NCI-H460 (cell line): ENCODE measurements at regions not wholly inside any gene's neighbourhood (a gene's known extent, or its start where the extent isn't known, plus 50 kb on each side); places are given as distances from the start of the nearest gene placed in this dataset.

ENCODE experiments used
- DNase-seq: peaks from one replicate; pipeline ENCODE4 v3.0.0-alpha.2; 2016; ENCODE audit warnings: low read depth; ENCODE audit errors: extremely low read depth

GRCh38 chr4:35689870-35690269, 554.4 kb downstream of the ARAP2 start:
- no peak for DNase-seq

GRCh38 chr4:35690271-35690670, 554.0 kb downstream of the ARAP2 start:
- DNase-seq, result no peak

DNA sequence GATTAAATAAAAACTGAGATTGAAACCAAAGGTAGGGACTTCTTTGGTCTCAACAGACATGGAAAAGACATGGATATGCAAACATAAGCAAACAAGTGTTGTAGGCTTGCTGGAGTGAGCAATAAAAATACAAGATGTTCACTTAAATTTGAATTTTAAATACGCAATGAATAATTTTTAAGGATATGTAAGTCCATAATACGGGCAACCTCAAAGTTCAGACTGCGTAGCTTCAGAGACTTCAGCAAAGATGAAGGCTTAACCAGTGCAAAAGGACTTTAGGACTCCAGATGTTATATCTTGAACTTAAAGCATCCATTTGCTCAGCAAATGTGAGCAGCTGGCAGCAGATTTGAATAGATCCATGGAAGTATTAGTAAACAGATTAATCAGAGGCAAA, 549.3 kb downstream of the ARAP2 start:
- DNase-seq, result no peak

DNA sequence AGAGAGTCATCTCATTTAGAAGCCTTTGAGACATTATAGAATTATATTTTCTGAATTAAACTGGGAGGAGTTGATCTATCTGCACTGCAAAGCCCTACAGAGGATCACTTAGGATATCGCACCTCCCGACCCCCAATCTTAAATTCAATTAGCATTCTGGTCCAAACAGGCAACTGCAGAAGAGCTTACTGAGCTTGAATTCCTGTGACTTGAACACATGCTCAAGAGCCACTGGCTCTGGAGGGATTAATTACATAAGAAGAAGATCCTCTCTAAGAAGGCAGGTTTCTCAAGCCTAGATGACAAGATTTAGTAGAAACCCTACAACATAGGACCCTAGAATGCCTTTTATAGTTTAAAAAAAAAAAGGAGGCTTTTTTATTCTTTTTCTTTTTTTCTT, 548.9 kb downstream of the ARAP2 start:
- DNase-seq, result no peak

DNA sequence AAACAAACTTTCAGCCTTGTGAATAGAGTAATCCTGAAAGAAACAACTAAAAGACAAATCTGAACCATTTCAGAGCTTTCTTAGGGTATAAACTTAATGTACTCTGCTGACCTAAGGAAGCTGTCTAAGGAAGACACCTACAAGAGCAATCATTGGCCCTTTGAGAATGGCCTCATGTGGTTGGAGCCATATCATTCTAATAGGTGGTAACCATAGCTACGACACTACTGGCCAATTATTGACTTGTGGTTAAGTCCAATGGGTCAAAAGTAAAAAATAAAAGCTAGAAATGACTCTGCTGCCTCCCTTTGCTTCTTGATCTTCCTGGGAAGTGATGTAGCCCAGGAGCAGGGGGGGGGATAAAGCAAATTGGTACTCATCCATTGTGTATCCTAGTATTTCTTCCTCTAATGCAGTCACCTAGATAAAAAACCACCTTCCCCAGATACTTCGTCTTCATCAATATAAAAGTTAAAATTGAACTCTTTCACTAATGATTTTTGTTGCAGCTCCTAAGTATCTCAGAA, 547.0 kb downstream of the ARAP2 start:
- DNase-seq, result no peak

GRCh38 chr4:35700663-35701062, 543.7 kb downstream of the ARAP2 start:
- no peak for DNase-seq

GRCh38 chr4:35709080-35709479, 535.2 kb downstream of the ARAP2 start:
- no peak for DNase-seq

GRCh38 chr4:35710343-35710742, 534.0 kb downstream of the ARAP2 start:
- DNase-seq, result no peak

GRCh38 chr4:35711127-35711526, 533.2 kb downstream of the ARAP2 start:
- DNase-seq, result no peak

- no peak for DNase-seq
Observed at GRCh38 chr4:35723973-35724372, 520.3 kb downstream of the ARAP2 start.

- DNase-seq, result no peak
Observed at GRCh38 chr4:35725131-35725530, 519.2 kb downstream of the ARAP2 start.

DNA sequence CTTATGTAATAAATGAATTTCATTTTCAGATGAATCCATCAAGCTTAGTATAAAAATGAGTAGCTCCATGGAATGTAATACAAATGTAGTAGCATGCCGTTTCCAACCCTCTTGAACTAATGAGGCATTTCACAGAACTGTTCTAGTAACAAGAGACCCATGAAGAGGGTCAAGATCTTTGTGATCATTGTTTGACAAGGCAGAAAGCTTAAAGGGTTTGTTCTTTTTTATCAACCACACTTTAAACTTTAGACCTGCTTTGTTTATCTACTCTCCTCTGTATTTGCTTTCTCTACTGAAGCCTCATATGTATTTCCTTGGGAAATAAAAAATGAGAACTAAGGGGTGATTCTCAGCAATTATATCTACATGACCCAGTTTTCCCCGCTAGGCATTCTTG, 513.9 kb downstream of the ARAP2 start:
- no peak for DNase-seq

GRCh38 chr4:35734381-35735098, 509.8 kb downstream of the ARAP2 start:
- DNase-seq, result no peak

GRCh38 chr4:35739308-35739707, 505.0 kb downstream of the ARAP2 start:
- no peak for DNase-seq

DNA sequence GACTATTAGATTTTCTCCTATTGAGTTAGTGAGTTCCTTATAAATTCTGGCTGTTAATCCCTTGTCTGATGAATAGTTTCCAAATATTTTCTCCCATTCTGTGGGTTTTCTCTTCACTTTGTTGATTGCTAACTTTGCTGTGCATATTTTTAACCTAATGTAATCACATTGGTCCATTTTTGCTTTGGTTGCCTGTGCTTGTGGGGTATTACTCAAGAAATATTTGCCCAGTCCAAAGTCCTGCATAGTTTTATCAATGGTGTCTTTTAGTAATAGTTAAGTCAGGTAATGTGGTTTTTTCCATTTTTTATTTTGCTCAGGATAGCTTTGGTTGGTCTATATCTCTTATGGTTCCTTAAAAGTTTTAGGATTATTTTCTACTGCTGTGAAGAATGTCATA, 490.3 kb downstream of the ARAP2 start:
- DNase-seq, result no peak

- no peak for DNase-seq
Observed at GRCh38 chr4:35757836-35758235, 486.5 kb downstream of the ARAP2 start.

DNA sequence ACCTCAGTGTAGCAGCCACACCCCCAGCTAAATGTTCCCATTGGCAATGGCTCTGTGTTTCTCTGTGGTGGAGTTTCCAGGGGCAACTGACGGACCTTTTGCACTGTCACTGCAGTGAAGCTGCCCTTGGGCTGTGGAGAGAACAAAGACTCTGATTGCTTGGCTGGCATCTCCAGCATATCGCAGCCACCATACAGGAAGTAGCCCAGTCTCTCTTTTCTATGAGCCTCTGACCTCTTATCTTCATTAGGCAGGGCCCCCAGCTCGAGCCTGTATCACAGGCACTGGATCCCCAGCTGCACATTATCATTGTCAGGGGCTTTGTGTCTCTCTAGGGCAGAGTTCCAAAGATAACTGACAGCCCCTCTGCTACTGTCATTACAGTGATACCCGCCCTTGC, 483.5 kb downstream of the ARAP2 start:
- DNase-seq, result no peak

GRCh38 chr4:35771571-35771970, 472.7 kb downstream of the ARAP2 start:
- no peak for DNase-seq

GRCh38 chr4:35772291-35772690, 472.0 kb downstream of the ARAP2 start:
- DNase-seq, result no peak

DNA sequence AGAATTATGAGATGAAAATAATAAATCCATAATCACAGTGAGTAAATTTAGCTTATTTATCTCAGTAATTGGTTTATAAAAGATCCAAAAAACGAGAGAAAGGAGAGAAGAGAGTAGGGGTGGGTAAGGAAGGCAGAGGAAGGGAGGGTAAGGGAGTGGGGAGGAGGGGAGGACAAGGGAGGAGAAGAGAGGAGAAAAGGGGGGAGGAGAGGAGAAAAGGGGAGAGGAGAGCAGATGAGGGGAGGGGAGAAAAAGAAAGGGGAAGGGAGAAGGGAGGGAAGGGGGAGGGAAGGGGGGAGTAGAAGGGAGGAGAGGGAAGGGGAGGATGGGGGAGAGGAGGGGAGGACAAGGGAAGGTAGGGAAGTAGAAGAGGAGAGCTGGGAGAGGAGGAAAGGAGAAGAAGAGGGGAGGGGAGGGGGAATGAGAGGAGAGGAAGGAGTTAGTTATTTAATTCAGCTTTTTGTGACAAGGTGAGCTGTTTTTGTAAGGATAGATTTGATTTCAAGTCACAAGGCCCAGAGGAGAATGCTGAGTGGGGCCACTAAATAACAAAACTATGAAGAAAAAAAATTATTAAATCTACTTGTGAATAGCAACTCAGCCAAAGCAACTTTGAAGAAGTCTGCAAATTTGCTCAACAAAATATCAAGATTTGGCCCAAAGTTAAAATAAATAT, 454.3 kb downstream of the ARAP2 start:
- DNase-seq, result no peak

DNA sequence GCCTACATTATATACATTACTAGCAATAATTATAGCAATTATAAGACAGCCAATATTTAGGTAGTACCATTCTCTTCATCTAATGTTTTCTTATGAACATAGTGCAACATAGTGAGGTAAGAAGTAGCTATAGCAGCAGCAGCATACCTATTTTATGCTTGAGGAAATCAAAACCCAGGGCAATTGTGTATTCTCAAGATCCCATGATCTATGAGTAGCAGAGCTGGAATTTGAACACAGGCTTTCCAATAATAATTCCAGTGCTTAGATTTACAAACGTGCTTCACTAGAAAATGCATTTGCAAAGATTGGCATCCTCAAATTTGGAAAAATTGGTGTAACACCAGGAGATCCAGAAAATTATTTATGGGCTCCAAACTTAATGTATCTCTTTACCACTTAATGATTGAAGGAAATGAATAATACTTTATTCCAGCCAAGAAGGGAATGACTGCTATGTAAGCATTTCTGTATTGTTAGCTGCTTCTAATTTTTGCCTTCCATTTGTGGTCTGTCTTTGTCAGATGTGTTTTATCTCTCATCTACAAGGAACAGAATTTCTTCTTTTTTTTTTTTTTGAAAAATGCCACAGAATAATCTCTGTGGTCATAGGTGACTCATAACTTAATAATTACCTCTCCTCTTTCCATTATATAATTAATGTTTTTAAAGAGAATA, 451.1 kb downstream of the ARAP2 start:
- DNase-seq, result no peak

DNA sequence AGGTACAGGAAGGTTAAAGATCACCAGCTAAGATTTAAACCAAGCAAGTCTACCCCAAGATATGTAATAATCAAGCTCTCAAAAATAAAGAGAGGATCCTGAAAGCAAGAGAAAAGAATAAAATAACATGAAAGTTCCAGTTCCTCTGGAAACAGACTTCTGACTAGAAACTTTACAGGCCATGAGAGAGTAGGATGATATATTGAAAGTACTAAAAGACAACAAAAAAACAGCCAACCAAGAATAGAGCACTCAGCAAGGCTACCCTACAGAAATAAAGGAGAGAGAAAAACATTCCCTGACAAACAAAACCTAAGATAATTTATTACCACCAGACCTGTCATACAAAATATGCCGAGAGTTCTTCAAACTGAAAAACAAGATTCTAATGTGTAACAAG, 450.5 kb downstream of the ARAP2 start:
- no peak for DNase-seq
